CD14-positive monocyte (primary cell): ENCODE measurements at regions not wholly inside any gene's neighbourhood (a gene's known extent, or its start where the extent isn't known, plus 50 kb on each side); places are given as distances from the start of the nearest gene placed in this dataset.

Experiments used
- DNase-seq, 3 donors: peaks; one replicate each; pipeline ENCODE4 v3.0.0-alpha.2; 2011 to 2022
- H2AFZ ChIP-seq: 2 replicates; pipeline ENCODE4 v1.6.0; 2012; ENCODE audit warnings: mild to moderate bottlenecking, low read depth, low read length, inconsistent platforms; ENCODE audit not compliant: insufficient read depth, poor library complexity, severe bottlenecking
- H3K27ac ChIP-seq, 2 donors: 1 replicate in 1 of 2; 2 replicates in 1 of 2; pipeline ENCODE4 v1.5.1; 2012 to 2013; ENCODE audit warnings: low read length in 2 of 2, control low read depth in 1 of 2, inconsistent platforms in 1 of 2, low read depth in 1 of 2, mild to moderate bottlenecking in 1 of 2
- H3K27me3 ChIP-seq, 2 donors: one replicate each; pipeline versions ENCODE4 v1.6.0 to v1.6.1; 2011 to 2013; ENCODE audit warnings: low read length in 2 of 2; ENCODE audit not compliant: control insufficient read depth in 2 of 2, insufficient read depth in 2 of 2
- H3K36me3 ChIP-seq, 2 donors: replicated peaks in 1 of 2; 1 replicate in 1 of 2; 2 replicates in 1 of 2; pipeline versions ENCODE4 v1.5.1 to v1.6.1; 2012 to 2013; ENCODE audit warnings: low read length in 2 of 2, control low read depth in 1 of 2, inconsistent platforms in 1 of 2, mild to moderate bottlenecking in 1 of 2; ENCODE audit not compliant: insufficient read depth in 2 of 2, control insufficient read depth in 1 of 2
- H3K4me1 ChIP-seq, 2 donors: 1 replicate in 1 of 2; 2 replicates in 1 of 2; pipeline versions ENCODE4 v1.5.1 to v1.6.1; 2012 to 2013; ENCODE audit warnings: low read length in 2 of 2, control low read depth in 1 of 2, inconsistent platforms in 1 of 2, mild to moderate bottlenecking in 1 of 2, moderate library complexity in 1 of 2; ENCODE audit not compliant: insufficient read depth in 2 of 2, control insufficient read depth in 1 of 2
- H3K4me2 ChIP-seq: replicated peaks from 2 replicates; pipeline ENCODE3; 2012; ENCODE audit warnings: low read length, moderate library complexity, mild to moderate bottlenecking; ENCODE audit not compliant: poor library complexity, severe bottlenecking; ENCODE audit errors: extremely low read depth
- H3K4me3 ChIP-seq, 3 experiments: fragments of 200-600 bp in 1 of 3; sonication (generic) in 1 of 3; replicated peaks in 1 of 3; 1 replicate in 2 of 3; 2 replicates in 1 of 3; pipeline ENCODE4 v1.5.1; 2011 to 2013; ENCODE audit warnings: low read length in 3 of 3, mild to moderate bottlenecking in 3 of 3, control low read depth in 2 of 3, low read depth in 2 of 3, inconsistent platforms in 1 of 3, moderate library complexity in 1 of 3
- H3K79me2 ChIP-seq: 2 replicates; pipeline ENCODE4 v1.6.0; 2012; ENCODE audit warnings: mild to moderate bottlenecking, control low read depth, inconsistent platforms, low read length, moderate library complexity; ENCODE audit not compliant: insufficient read depth
- H3K9ac ChIP-seq: 2 replicates; pipeline ENCODE4 v1.6.0; 2017; ENCODE audit warnings: low read length, mild to moderate bottlenecking; ENCODE audit not compliant: insufficient read depth, poor library complexity, severe bottlenecking
- H3K9me3 ChIP-seq, 2 donors: replicated peaks in 1 of 2; 1 replicate in 1 of 2; 2 replicates in 1 of 2; pipeline versions ENCODE4 v1.5.1 to v1.6.1; 2012 to 2013; ENCODE audit warnings: low read length in 2 of 2, control low read depth in 1 of 2; ENCODE audit not compliant: control insufficient read depth in 1 of 2, insufficient read depth in 1 of 2
- H4K20me1 ChIP-seq: 2 replicates; pipeline ENCODE4 v1.6.0; 2012; ENCODE audit warnings: mild to moderate bottlenecking, low read length, control low read depth, moderate library complexity; ENCODE audit not compliant: insufficient read depth
- H3K27ac Mint-ChIP-seq, 7 donors: one replicate each; pipeline ENCODE4 v1.8.0; 2020; ENCODE audit warnings: mild to moderate bottlenecking in 7 of 7, mixed read lengths in 7 of 7, moderate library complexity in 6 of 7, inconsistent platforms in 2 of 7
- H3K27me3 Mint-ChIP-seq, 3 donors: one replicate each; pipeline ENCODE4 v1.8.0; 2021 to 2022; ENCODE audit warnings: low read depth in 3 of 3, mild to moderate bottlenecking in 3 of 3, mixed read lengths in 3 of 3, moderate library complexity in 3 of 3, inconsistent platforms in 1 of 3
- H3K36me3 Mint-ChIP-seq, 2 donors: one replicate each; pipeline ENCODE4 v1.8.0; 2020; ENCODE audit warnings: mixed read lengths in 2 of 2, inconsistent platforms in 1 of 2, mild to moderate bottlenecking in 1 of 2
- H3K4me1 Mint-ChIP-seq: one replicate; pipeline ENCODE4 v1.8.0; 2020; ENCODE audit warnings: mild to moderate bottlenecking, mixed read lengths
- H3K4me3 Mint-ChIP-seq, 2 donors: one replicate each; pipeline ENCODE4 v1.8.0; 2020; ENCODE audit warnings: mild to moderate bottlenecking in 2 of 2, mixed read lengths in 2 of 2, moderate library complexity in 1 of 2
- H3K9me3 Mint-ChIP-seq, 7 donors: one replicate each; pipeline ENCODE4 v1.8.0; 2020 to 2022; ENCODE audit warnings: mixed read lengths in 7 of 7, mild to moderate bottlenecking in 6 of 7, moderate library complexity in 6 of 7, inconsistent platforms in 2 of 7
- CTCF ChIP-seq: fragments of 200-600 bp; IDR thresholded peaks from one replicate; pipeline ENCODE4 v1.8.0; 2022; ENCODE audit warnings: antibody characterized with exemption, mild to moderate bottlenecking
- WGBS: methylation state at CpG from one replicate; pipeline ENCODE4 v1.1.5; 2013; ENCODE audit warnings: missing lambda C conversion rate; ENCODE audit not compliant: insufficient coverage; 5-methylcytosine and 5-hydroxymethylcytosine counted together
- intact Hi-C, 2 donors: fragments of 100-400 bp; cut with micrococcal nuclease; formaldehyde crosslinking; loops; one replicate each; pipeline versions ENCODE4 v1.15.0 to v1.15.1; 2023

- H4K20me1 ChIP-seq, result no peaks in the 10 kb centered on the region
- H3K4me1 ChIP-seq, result no peaks in the 10 kb centered on the region
- no peak overlapping the region for H2AFZ ChIP-seq
- H3K4me1 Mint-ChIP-seq, result no peaks in the 10 kb centered on the region
- no peak overlapping the region for H3K4me3 Mint-ChIP-seq
- H3K9me3 Mint-ChIP-seq, result no peaks in the 10 kb centered on the region
- intact Hi-C loops, result no loop called here
- DNase-seq, result no peak
- no peaks in the 10 kb centered on the region for H3K79me2 ChIP-seq
- H3K4me2 ChIP-seq, result no peak overlapping the region
- H3K9me3 ChIP-seq, result no peaks in the 10 kb centered on the region
- no peaks in the 10 kb centered on the region for H3K36me3 Mint-ChIP-seq
- no peak overlapping the region for H3K27ac Mint-ChIP-seq
- H3K4me3 ChIP-seq, result no peak overlapping the region
- no peak overlapping the region for H3K9ac ChIP-seq
- WGBS, result no CpG with 5 or more reads among the region's 1 CpG
- no peaks in the 10 kb centered on the region for H3K27me3 ChIP-seq
- no peaks in the 10 kb centered on the region for H3K36me3 ChIP-seq
- H3K27ac ChIP-seq, result no peak overlapping the region
- no peaks in the 10 kb centered on the region for H3K27me3 Mint-ChIP-seq
- TF ChIP-seq CTCF, result no peak
Measured at GRCh38 chr3:86230762-86231161, 760.2 kb downstream of the VGLL3 start.

DNA sequence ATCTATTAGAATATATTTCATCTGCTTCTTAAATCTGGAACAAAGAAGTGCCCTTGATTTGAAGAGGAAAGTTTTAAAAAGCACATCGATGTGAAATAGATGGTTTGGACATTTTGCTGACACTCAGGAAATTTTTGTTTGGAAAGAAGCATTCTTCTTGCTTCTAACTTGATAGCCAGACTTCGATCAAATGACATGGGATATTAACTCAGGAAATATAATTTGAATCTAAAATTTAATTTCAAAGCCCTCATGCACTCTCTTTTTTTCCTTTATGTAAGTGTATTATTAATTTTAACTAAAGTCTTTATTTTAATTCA is 761.2 kb downstream of the VGLL3 start:
- no peaks in the 10 kb centered on the region for H4K20me1 ChIP-seq
- no peak overlapping the region for H2AFZ ChIP-seq
- no peak overlapping the region for H3K27ac ChIP-seq
- no peaks in the 10 kb centered on the region for H3K36me3 ChIP-seq
- WGBS, result no CpG with 5 or more reads among the region's 2 CpGs
- Mint-ChIP-seq H3K4me3 (no peak overlapping the region), H3K27me3 (no peaks in the 10 kb centered on the region), H3K36me3 (no peaks in the 10 kb centered on the region), H3K4me1 (no peaks in the 10 kb centered on the region), H3K9me3 (no peaks in the 10 kb centered on the region), H3K27ac (no peak overlapping the region)
- H3K4me2 ChIP-seq, result no peak overlapping the region
- H3K4me1 ChIP-seq, result no peaks in the 10 kb centered on the region
- H3K79me2 ChIP-seq, result no peaks in the 10 kb centered on the region
- H3K4me3 ChIP-seq, result no peak overlapping the region
- no peak overlapping the region for H3K9ac ChIP-seq
- H3K27me3 ChIP-seq, result no peaks in the 10 kb centered on the region
- intact Hi-C loops, result no loop called here
- TF ChIP-seq CTCF, result no peak
- no peaks in the 10 kb centered on the region for H3K9me3 ChIP-seq
- no peak for DNase-seq
